ENCODE measurements at regions not wholly inside any gene's neighbourhood (a gene's known extent, or its start where the extent isn't known, plus 50 kb on each side); places are given as distances from the start of the nearest gene placed in this dataset.

- Histone ChIP-seq H3K27me3 (no peaks in the 10 kb centered on the region), H3K27ac (no peak overlapping the region), H3K4me3 (no peak overlapping the region), H3K36me3 (no peaks in the 10 kb centered on the region), H3K4me1 (no peaks in the 10 kb centered on the region), H3K9me3 (no peaks in the 10 kb centered on the region)
- 86 to 88% methylated on average over 20 of the region's 20 CpGs for WGBS, 2 donors
- TF ChIP-seq POLR2A (IDR thresholded peaks at IDR 0.05) (no peak), EP300 (IDR thresholded peaks at IDR 0.05) (no peak), CTCF (IDR thresholded peaks at IDR 0.05) (no peak)
- DNase-seq (ENCODE audit: low spot score in 2 of 2): no peak
Measured at GRCh38 chr10:131757285-131758058, 143.3 kb upstream of the PPP2R2D start.

- TF ChIP-seq EP300 (IDR thresholded peaks at IDR 0.05) (no peak), CTCF (IDR thresholded peaks at IDR 0.05) (no peak), POLR2A (IDR thresholded peaks at IDR 0.05) (no peak)
- no peaks in the 10 kb centered on the region for H3K36me3 ChIP-seq
- WGBS, 2 donors: 74 to 77% methylated on average over 18 of the region's 18 CpGs
- H3K9me3 ChIP-seq: no peaks in the 10 kb centered on the region
- H3K4me3 ChIP-seq: no peak overlapping the region
- no peak overlapping the region for H3K27ac ChIP-seq
- no peak for DNase-seq (ENCODE audit: low spot score in 2 of 2)
- no peaks in the 10 kb centered on the region for H3K4me1 ChIP-seq
- no peaks in the 10 kb centered on the region for H3K27me3 ChIP-seq
Measured at GRCh38 chr10:131758062-131758938, 142.5 kb upstream of the PPP2R2D start.

GRCh38 chr10:131758939-131759301 is 141.9 kb upstream of the PPP2R2D start:
- WGBS, 2 donors: 77 to 78% methylated on average over 6 to 8 of the region's 9 CpGs
- TF ChIP-seq POLR2A (IDR thresholded peaks at IDR 0.05) (no peak), CTCF (IDR thresholded peaks at IDR 0.05) (no peak), EP300 (IDR thresholded peaks at IDR 0.05) (no peak)
- Histone ChIP-seq H3K27ac (no peak overlapping the region), H3K27me3 (no peaks in the 10 kb centered on the region), H3K9me3 (no peaks in the 10 kb centered on the region), H3K4me3 (no peak overlapping the region), H3K36me3 (no peaks in the 10 kb centered on the region), H3K4me1 (no peaks in the 10 kb centered on the region)
- no peak for DNase-seq (ENCODE audit: low spot score in 2 of 2)

- Histone ChIP-seq H3K4me1 (no peaks in the 10 kb centered on the region), H3K9me3 (no peaks in the 10 kb centered on the region), H3K27me3 (no peaks in the 10 kb centered on the region), H3K4me3 (no peak overlapping the region), H3K36me3 (no peaks in the 10 kb centered on the region), H3K27ac (no peak overlapping the region)
- 90 to 94% methylated on average over 13 to 15 of the region's 15 CpGs for WGBS, 2 donors
- no peak for TF ChIP-seq POLR2A (IDR thresholded peaks at IDR 0.05)
- TF ChIP-seq CTCF (IDR thresholded peaks at IDR 0.05): no peak
- no peak for TF ChIP-seq EP300 (IDR thresholded peaks at IDR 0.05)
- no peak for DNase-seq (ENCODE audit: low spot score in 2 of 2)
Measured at GRCh38 chr10:131759347-131759746, 141.5 kb upstream of the PPP2R2D start.
